Pancreas (tissue), 10 donors: ENCODE measurements at regions not wholly inside any gene's neighbourhood (a gene's known extent, or its start where the extent isn't known, plus 50 kb on each side); places are given as distances from the start of the nearest gene placed in this dataset.

Experiments
- ATAC-seq, 4 donors: fragments of 200-7000 bp; cut with Tn5 transposase; one replicate each; pipeline versions ENCODE4 v1.8.0 to v1.9.1; 2020; ENCODE audit warnings: mild to moderate bottlenecking in 4 of 4, moderate library complexity in 4 of 4
- DNase-seq, 6 donors: peaks; one replicate each; pipeline ENCODE4 v3.0.0-alpha.2; 2020
- FAIRE-seq: peaks from 2 replicates; lab custom pipeline; 2012; peaks lifted over from hg19 to GRCh38; lab: Jason Lieb, UNC
- H3K27ac ChIP-seq, 4 donors: fragments of 200-600 bp; sonication (generic); 1 replicate in 3 of 4; 2 replicates in 1 of 4; pipeline versions ENCODE4 v1.5.0 to v1.8.0; 2020
- H3K27me3 ChIP-seq, 4 donors: fragments of 200-600 bp; one replicate each; pipeline ENCODE4 v1.8.0; 2021
- H3K36me3 ChIP-seq, 3 donors: fragments of 200-600 bp; sonication (generic) in 1 of 3; one replicate each; pipeline versions ENCODE4 v1.5.0 to v1.8.0; 2020 to 2021
- H3K4me1 ChIP-seq, 3 donors: fragments of 200-600 bp; one replicate each; pipeline ENCODE4 v1.8.0; 2021
- H3K4me3 ChIP-seq, 4 donors: fragments of 200-600 bp; sonication (generic) in 2 of 4; one replicate each; pipeline versions ENCODE4 v1.5.0 to v1.8.0; 2020 to 2021
- H3K9me3 ChIP-seq, 4 donors: fragments of 200-600 bp; one replicate each; pipeline ENCODE4 v1.8.0; 2021
- CTCF ChIP-seq, 4 donors: fragments of 200-600 bp; sonication (generic) in 3 of 4; IDR thresholded peaks; one replicate each; pipeline versions ENCODE4 v1.5.0 to v1.8.0; 2021; ENCODE audit warnings: antibody characterized with exemption in 4 of 4
- WGBS, 2 donors: extraction: QIAGEN DNeasy Blood & Tissue Kit; methylation state at CpG; one replicate each; pipeline ENCODE4 v1.1.7; 2013; 5-methylcytosine and 5-hydroxymethylcytosine counted together
- intact Hi-C, 3 donors: fragments of 100-400 bp; cut with DNase I; formaldehyde crosslinking; loops; one replicate each; pipeline versions ENCODE4 v1.11.1 to v1.14.2; 2022
- donor health status: healthy with polysubstance abuse.
- donor health status: DM: no; HTN: no; CAD: no; lungs with moderate emphysema.
- donor health status: DM: no; HTN: no; CAD: no.
- donor health status: control.
- donor health status: control.
- donor health status: Bipolar disorder and iron deficiency.
- donor health status: DM: yes; HTN: yes; CAD: no.
- donor health status: DM: no; HTN: no; CAD: no.
- donor health status: DM: no; HTN: no; CAD: no.
- donor health status: DM: yes; HTN: yes; CAD: no.

GRCh38 chr13:58994777-58995176, 1169.0 kb downstream of the DIAPH3 start:
- H3K4me3 ChIP-seq = no peak overlapping the region
- no peak for TF ChIP-seq CTCF (IDR thresholded peaks at IDR 0.05)
- ATAC-seq = no peak
- H3K4me1 ChIP-seq = no peaks in the 10 kb centered on the region
- no peaks in the 10 kb centered on the region for H3K36me3 ChIP-seq
- no peak overlapping the region for H3K27ac ChIP-seq
- no peak for FAIRE-seq
- DNase-seq = no peak
- intact Hi-C loops = no loop called here
- H3K9me3 ChIP-seq = no peaks in the 10 kb centered on the region
- no peaks in the 10 kb centered on the region for H3K27me3 ChIP-seq

- H3K4me1 ChIP-seq = no peaks in the 10 kb centered on the region
- DNase-seq (no peak), FAIRE-seq (no peak), ATAC-seq (no peak)
- no peak overlapping the region for H3K4me3 ChIP-seq
- H3K9me3 ChIP-seq = no peaks in the 10 kb centered on the region
- intact Hi-C loops = no loop called here
- H3K27ac ChIP-seq = no peak overlapping the region
- no peak for TF ChIP-seq CTCF (IDR thresholded peaks at IDR 0.05)
- 41 to 46% methylated on average over 2 of the region's 2 CpGs for WGBS, 2 donors
- H3K27me3 ChIP-seq = no peaks in the 10 kb centered on the region
- no peaks in the 10 kb centered on the region for H3K36me3 ChIP-seq
Measured at GRCh38 chr13:58998716-58999115, 1165.0 kb downstream of the DIAPH3 start.

GRCh38 chr13:58999851-59000250, 1163.9 kb downstream of the DIAPH3 start:
- WGBS, 2 donors = 89 to 91% methylated on average over 2 of the region's 2 CpGs
- Histone ChIP-seq H3K36me3 (no peaks in the 10 kb centered on the region), H3K9me3 (no peaks in the 10 kb centered on the region), H3K27ac (no peak overlapping the region), H3K4me3 (no peak overlapping the region), H3K4me1 (no peaks in the 10 kb centered on the region), H3K27me3 (no peaks in the 10 kb centered on the region)
- intact Hi-C loops = no loop called here
- DNase-seq (no peak), FAIRE-seq (no peak), ATAC-seq (no peak)
- TF ChIP-seq CTCF (IDR thresholded peaks at IDR 0.05) = no peak

- FAIRE-seq = no peak
- H3K27me3 ChIP-seq = no peaks in the 10 kb centered on the region
- ATAC-seq = no peak
- H3K27ac ChIP-seq = no peak overlapping the region
- no peaks in the 10 kb centered on the region for H3K9me3 ChIP-seq
- no peak for TF ChIP-seq CTCF (IDR thresholded peaks at IDR 0.05)
- no peak for DNase-seq
- intact Hi-C loops = no loop called here
- no peak overlapping the region for H3K4me3 ChIP-seq
- no peaks in the 10 kb centered on the region for H3K36me3 ChIP-seq
- H3K4me1 ChIP-seq = no peaks in the 10 kb centered on the region
Measured at GRCh38 chr13:59000770-59001169, 1163.0 kb downstream of the DIAPH3 start.

GRCh38 chr13:59012731-59013130, 1151.0 kb downstream of the DIAPH3 start:
- Histone ChIP-seq H3K36me3 (no peaks in the 10 kb centered on the region), H3K27ac (no peak overlapping the region), H3K4me1 (no peaks in the 10 kb centered on the region), H3K9me3 (no peaks in the 10 kb centered on the region), H3K4me3 (no peak overlapping the region), H3K27me3 (no peaks in the 10 kb centered on the region)
- no peak for DNase-seq
- intact Hi-C loops = no loop called here
- 83 to 85% methylated on average over 11 of the region's 11 CpGs for WGBS, 2 donors
- ATAC-seq = no peak
- FAIRE-seq = no peak
- no peak for TF ChIP-seq CTCF (IDR thresholded peaks at IDR 0.05)
